Duodenal mucosa (tissue), 2 donors: ENCODE measurements at regions not wholly inside any gene's neighbourhood (a gene's known extent, or its start where the extent isn't known, plus 50 kb on each side); places are given as distances from the start of the nearest gene placed in this dataset.

Source experiments
- H3K27ac ChIP-seq: one replicate; pipeline ENCODE4 v1.7.0; 2013; ENCODE audit warnings: low read depth, low read length
- H3K27me3 ChIP-seq, 2 donors: one replicate each; pipeline ENCODE4 v1.7.0; 2013; ENCODE audit warnings: low read length in 2 of 2, control low read depth in 1 of 2; ENCODE audit not compliant: insufficient read depth in 2 of 2, control insufficient read depth in 1 of 2
- H3K36me3 ChIP-seq, 2 donors: one replicate each; pipeline ENCODE4 v1.7.0; 2013; ENCODE audit warnings: low read length in 2 of 2, control low read depth in 1 of 2; ENCODE audit not compliant: insufficient read depth in 2 of 2, control insufficient read depth in 1 of 2
- H3K4me1 ChIP-seq, 2 donors: one replicate each; pipeline ENCODE4 v1.7.0; 2013; ENCODE audit warnings: low read length in 2 of 2, control low read depth in 1 of 2; ENCODE audit not compliant: insufficient read depth in 2 of 2, control insufficient read depth in 1 of 2
- H3K4me3 ChIP-seq, 2 donors: one replicate each; pipeline ENCODE4 v1.7.0; 2013; ENCODE audit warnings: low read length in 2 of 2, low read depth in 1 of 2
- H3K9ac ChIP-seq, 2 donors: one replicate each; pipeline ENCODE4 v1.7.0; 2013; ENCODE audit warnings: low read length in 2 of 2, low read depth in 1 of 2
- H3K9me3 ChIP-seq, 2 donors: one replicate each; pipeline ENCODE4 v1.7.0; 2013; ENCODE audit warnings: low read length in 2 of 2, control low read depth in 1 of 2; ENCODE audit not compliant: control insufficient read depth in 1 of 2

DNA sequence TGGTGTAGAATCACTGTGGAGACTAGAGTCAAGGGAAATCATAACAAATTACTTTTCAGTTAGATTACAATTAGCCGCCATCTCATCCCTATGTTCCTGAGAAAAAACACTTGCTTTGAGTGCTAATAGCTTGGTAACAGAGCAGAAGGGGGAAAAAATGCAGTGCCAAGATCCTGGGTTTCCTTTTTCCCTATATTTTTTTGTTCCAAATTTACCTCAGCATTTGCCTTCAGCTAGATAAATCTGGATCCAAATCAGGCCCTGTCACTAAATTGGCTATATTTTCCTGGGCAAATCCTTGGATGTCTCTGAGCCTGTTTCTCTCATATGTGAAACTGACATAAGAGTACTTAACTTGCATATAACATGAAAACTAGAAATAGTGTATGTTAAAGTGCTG is 86.0 kb downstream of the TENT5A start:
- Histone ChIP-seq H3K9me3 (no peaks in the 10 kb centered on the region), H3K9ac (no peak overlapping the region), H3K27ac (no peak overlapping the region), H3K27me3 (no peaks in the 10 kb centered on the region), H3K4me3 (no peak overlapping the region), H3K4me1 (no peaks in the 10 kb centered on the region), H3K36me3 (no peaks in the 10 kb centered on the region)

DNA sequence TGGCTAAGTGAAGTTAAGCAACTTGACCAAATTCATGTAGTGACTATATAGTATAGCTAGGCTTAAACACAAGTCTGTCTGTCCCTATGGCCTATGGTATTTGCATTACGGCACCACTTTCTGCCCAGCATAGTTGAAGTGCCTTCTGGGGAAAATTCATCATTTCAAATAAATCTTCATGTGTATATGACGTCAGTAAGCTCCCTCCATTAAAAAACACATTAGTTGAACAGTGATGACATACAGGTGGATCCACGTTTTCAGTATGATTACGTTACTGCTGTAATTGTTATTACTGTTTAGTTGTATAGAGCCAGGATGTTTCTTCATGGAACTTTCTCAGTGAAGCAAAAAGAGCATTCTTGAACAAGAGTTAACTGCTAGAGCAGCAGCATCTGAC is 96.2 kb downstream of the TENT5A start:
- Histone ChIP-seq H3K9ac (no peak overlapping the region), H3K9me3 (no peaks in the 10 kb centered on the region), H3K4me1 (no peaks in the 10 kb centered on the region), H3K36me3 (no peaks in the 10 kb centered on the region), H3K27ac (no peak overlapping the region), H3K4me3 (no peak overlapping the region), H3K27me3 (no peaks in the 10 kb centered on the region)

DNA sequence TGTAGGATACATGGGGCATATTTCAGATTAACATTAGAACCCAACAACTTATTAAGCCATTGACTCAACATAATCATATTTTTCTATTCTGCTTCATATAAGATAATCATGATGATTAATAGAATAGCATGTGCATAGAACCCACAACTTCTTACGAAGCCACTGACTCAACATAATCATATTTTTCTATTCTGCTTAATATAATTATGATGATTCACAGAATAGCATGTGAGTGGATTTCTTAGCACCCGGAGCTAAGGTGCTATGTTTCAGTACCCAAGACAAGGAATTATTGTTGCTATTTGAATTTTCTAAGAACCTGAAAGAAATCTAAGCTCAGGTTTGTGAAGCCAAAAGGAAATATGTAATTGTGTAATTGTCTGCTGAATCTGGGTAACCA is 96.8 kb downstream of the TENT5A start:
- Histone ChIP-seq H3K9ac (no peak overlapping the region), H3K27me3 (no peaks in the 10 kb centered on the region), H3K9me3 (no peaks in the 10 kb centered on the region), H3K27ac (no peak overlapping the region), H3K4me3 (no peak overlapping the region), H3K4me1 (no peaks in the 10 kb centered on the region), H3K36me3 (no peaks in the 10 kb centered on the region)

DNA sequence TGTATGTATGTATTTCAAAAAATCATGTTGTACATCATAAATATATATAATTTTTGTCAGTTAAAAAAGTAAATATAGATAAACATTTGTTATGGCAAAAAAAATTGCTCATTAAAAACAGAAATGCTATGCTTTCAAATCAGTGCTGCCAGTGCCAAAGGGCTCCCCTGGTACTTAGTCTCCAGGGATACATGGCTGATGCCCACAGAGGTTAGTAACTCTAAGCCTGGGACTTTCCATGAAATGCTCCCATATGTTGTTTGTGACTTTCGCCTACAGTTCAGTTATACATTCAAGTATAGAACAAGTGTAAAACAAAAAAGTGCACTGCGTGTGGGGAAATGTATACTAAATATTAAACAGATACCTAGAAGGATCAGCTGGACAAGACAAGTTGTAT is 104.0 kb downstream of the TENT5A start:
- Histone ChIP-seq H3K27ac (no peak overlapping the region), H3K9me3 (no peaks in the 10 kb centered on the region), H3K27me3 (no peaks in the 10 kb centered on the region), H3K36me3 (no peaks in the 10 kb centered on the region), H3K4me1 (no peaks in the 10 kb centered on the region), H3K9ac (no peak overlapping the region), H3K4me3 (no peak overlapping the region)

DNA sequence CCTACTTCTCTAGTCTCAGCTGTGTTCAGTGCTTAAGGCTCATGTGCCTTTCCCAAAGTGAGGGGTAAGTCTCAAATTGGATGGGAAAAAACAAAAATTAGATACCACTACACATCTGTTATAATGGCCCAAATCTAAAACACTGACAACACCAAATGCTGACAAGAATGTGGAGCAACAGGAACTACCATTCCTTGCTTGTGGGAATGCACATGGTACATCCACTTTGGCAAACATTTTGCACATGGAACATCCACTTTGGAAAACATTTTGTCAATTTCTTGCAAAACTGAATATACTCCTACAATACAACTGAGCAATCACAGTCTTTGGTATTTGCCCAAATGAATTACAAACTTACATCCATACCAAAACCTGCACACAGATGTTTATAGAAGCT is 109.3 kb downstream of the TENT5A start:
- no peaks in the 10 kb centered on the region for H3K27me3 ChIP-seq
- no peak overlapping the region for H3K27ac ChIP-seq
- no peaks in the 10 kb centered on the region for H3K4me1 ChIP-seq
- no peaks in the 10 kb centered on the region for H3K9me3 ChIP-seq
- H3K4me3 ChIP-seq: no peak overlapping the region
- no peak overlapping the region for H3K9ac ChIP-seq
- no peaks in the 10 kb centered on the region for H3K36me3 ChIP-seq

DNA sequence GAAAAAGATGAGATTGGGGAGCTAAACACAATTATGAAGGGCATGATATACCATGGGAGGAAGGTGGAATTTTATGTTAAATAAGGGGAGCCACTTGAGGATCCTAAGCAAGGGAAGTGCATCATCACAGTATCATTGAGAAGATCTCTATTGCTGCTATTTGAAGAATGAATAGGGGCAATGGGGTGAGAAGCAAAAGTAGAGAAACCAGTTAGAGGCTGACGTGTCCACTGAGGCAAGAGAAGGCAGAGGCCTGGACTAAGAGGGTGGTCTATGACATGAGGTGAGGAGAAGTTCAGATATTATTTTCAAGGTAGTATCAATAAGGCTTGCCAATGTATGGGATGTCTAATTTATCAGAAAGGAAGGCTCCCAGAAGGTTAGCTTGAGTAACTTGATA is 111.6 kb downstream of the TENT5A start:
- H3K9me3 ChIP-seq: no peaks in the 10 kb centered on the region
- H3K36me3 ChIP-seq: no peaks in the 10 kb centered on the region
- no peak overlapping the region for H3K9ac ChIP-seq
- H3K4me1 ChIP-seq: no peaks in the 10 kb centered on the region
- H3K4me3 ChIP-seq: no peak overlapping the region
- H3K27me3 ChIP-seq: no peaks in the 10 kb centered on the region
- no peak overlapping the region for H3K27ac ChIP-seq

DNA sequence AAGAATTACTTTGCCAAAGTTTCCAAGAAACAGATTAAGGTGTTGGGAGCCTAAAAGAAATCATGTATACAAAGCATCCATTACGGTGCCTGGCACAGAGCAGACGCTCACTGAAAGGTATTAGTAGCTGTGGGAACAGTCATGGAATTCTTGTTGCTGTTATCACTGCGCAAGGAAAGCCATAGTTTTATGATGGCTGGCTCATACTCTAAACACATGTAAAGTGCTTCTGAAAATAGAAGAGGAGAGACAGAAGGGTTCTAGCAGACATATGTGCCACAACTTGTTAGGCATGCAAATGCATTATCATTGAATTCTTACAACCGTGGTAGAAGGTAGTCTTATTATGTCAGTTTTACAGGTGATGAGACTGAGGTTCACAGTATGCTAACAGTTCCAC is 112.4 kb downstream of the TENT5A start:
- no peak overlapping the region for H3K9ac ChIP-seq
- no peak overlapping the region for H3K4me3 ChIP-seq
- H3K36me3 ChIP-seq: no peaks in the 10 kb centered on the region
- H3K27ac ChIP-seq: no peak overlapping the region
- no peaks in the 10 kb centered on the region for H3K4me1 ChIP-seq
- no peaks in the 10 kb centered on the region for H3K9me3 ChIP-seq
- H3K27me3 ChIP-seq: no peaks in the 10 kb centered on the region

DNA sequence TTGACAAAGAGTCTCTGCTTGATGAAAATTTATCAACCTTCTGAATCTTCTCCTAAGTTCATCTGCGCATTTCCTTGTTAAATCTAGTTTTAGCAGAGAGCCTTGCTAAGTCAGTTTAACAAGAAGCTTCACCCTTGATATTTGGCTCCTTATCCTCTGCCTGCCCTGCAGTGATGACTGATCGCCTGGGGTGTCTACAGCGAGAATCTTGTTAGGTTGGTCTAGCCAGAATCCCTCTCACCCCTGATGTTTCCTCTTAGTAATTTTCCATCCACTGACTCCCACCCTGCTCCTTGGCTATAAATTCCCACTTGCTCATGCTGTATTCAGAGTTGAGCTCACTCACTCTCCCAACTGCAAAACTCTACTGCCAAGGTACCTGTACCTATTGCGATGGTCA is 114.1 kb downstream of the TENT5A start:
- Histone ChIP-seq H3K27me3 (no peaks in the 10 kb centered on the region), H3K4me1 (no peaks in the 10 kb centered on the region), H3K27ac (no peak overlapping the region), H3K36me3 (no peaks in the 10 kb centered on the region), H3K9me3 (no peaks in the 10 kb centered on the region), H3K9ac (no peak overlapping the region), H3K4me3 (no peak overlapping the region)

DNA sequence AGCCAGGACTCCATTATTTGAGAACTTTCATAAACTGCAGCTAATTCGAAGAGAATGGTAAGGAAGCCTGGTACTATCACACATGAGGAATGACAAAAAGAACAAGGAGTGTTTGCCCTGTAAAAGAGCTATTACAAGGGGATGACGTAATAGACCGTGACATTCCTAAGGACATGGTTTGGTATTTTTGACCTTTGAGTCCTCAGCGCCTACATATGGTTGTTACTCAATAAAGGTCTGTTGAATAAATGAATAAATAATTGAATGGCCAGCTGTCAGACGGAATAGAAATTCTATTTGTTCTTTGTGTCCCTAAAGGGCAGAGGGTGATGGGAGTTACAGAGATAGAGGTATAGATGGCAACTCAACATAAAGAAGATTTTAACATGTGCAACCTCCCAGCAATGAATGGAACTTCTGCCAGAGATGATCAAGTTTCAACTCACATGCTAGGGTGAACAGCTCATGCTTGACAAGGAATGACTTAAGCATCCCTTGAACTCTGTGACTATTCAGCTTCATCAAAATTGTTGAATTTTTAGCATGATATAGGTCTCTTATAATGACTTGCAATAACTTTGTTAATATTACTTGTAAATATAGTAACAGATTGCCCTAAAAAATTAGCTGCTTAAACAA is 115.4 kb downstream of the TENT5A start:
- Histone ChIP-seq H3K36me3 (no peaks in the 10 kb centered on the region), H3K9ac (no peak overlapping the region), H3K27me3 (no peaks in the 10 kb centered on the region), H3K4me3 (no peak overlapping the region), H3K9me3 (no peaks in the 10 kb centered on the region), H3K4me1 (no peaks in the 10 kb centered on the region), H3K27ac (no peak overlapping the region)

DNA sequence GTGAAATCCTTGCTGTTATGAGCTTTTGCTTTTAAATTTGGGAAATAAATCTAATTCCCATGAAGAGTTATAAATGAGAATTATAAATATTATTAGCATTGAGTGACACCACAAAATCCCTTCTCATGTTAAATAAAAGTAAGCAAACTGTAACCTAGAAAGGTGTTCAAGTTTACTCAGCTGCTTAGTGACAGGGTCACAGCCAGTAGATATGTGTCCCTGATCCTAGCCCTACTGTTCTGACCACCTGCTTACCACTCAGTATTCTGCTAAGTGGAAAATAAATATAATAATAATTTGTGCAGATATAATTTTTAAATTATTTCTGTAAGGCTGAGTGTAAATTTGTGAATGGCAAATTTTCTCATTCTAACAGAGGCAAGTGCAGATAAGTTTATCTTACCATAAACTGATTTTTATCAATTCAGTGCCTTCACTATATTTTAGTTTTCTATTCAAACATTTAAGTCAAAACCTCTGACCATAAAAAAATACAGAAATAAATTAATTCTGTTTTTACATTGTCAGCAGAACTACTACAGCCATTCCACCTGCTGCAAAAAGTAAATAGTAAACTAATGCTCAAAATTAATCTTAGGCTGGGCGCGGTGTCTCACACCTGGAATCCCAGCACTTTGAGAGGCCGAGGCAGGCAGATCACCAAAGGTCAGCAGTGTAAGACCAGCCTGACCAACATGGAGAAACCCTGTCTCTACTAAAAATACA is 118.2 kb downstream of the TENT5A start:
- Histone ChIP-seq H3K36me3 (no peaks in the 10 kb centered on the region), H3K9ac (no peak overlapping the region), H3K27me3 (no peaks in the 10 kb centered on the region), H3K27ac (no peak overlapping the region), H3K4me1 (no peaks in the 10 kb centered on the region), H3K4me3 (no peak overlapping the region), H3K9me3 (peaks cover 0 to 6% of the 10 kb centered on the region in 2 donors)
